ENCODE measurements at regions not wholly inside any gene's neighbourhood (a gene's known extent, or its start where the extent isn't known, plus 50 kb on each side); places are given as distances from the start of the nearest gene placed in this dataset.

GRCh38 chr1:73953586-73953985 lies 244.4 kb downstream of the LRRIQ3 start:
- H3K27me3 ChIP-seq (ENCODE audit: control insufficient read depth, insufficient read depth, low read length): no peaks in the 10 kb centered on the region
- no peak for TF ChIP-seq CTCF (IDR thresholded peaks at IDR 0.05; ENCODE audit: insufficient read depth, low read length, severe bottlenecking)
- FAIRE-seq: no peak
- H3K4me3 ChIP-seq (ENCODE audit: low read depth, low read length): no peak overlapping the region
- H3K36me3 ChIP-seq (ENCODE audit: control insufficient read depth, insufficient read depth, low read length): no peaks in the 10 kb centered on the region
- DNase-seq (ENCODE audit: low read depth): no peak

- FAIRE-seq (no peak), DNase-seq (ENCODE audit: low read depth) (no peak)
- TF ChIP-seq CTCF (IDR thresholded peaks at IDR 0.05; ENCODE audit: insufficient read depth, low read length, severe bottlenecking): no peak
- Histone ChIP-seq H3K4me3 (ENCODE audit: low read depth, low read length) (no peak overlapping the region), H3K27me3 (ENCODE audit: control insufficient read depth, insufficient read depth, low read length) (no peaks in the 10 kb centered on the region), H3K36me3 (ENCODE audit: control insufficient read depth, insufficient read depth, low read length) (no peaks in the 10 kb centered on the region)
Measured at GRCh38 chr1:73953186-73953585, 244.8 kb downstream of the LRRIQ3 start.

GRCh38 chr1:73948055-73948454 lies 249.9 kb downstream of the LRRIQ3 start:
- Histone ChIP-seq H3K27me3 (ENCODE audit: control insufficient read depth, insufficient read depth, low read length) (no peaks in the 10 kb centered on the region), H3K4me3 (ENCODE audit: low read depth, low read length) (no peak overlapping the region), H3K36me3 (ENCODE audit: control insufficient read depth, insufficient read depth, low read length) (no peaks in the 10 kb centered on the region)
- TF ChIP-seq CTCF (IDR thresholded peaks at IDR 0.05; ENCODE audit: insufficient read depth, low read length, severe bottlenecking): no peak
- no peak for DNase-seq (ENCODE audit: low read depth)
- FAIRE-seq: no peak

GRCh38 chr1:73947009-73947408 lies 251.0 kb downstream of the LRRIQ3 start:
- no peak overlapping the region for H3K4me3 ChIP-seq (ENCODE audit: low read depth, low read length)
- no peak for TF ChIP-seq CTCF (IDR thresholded peaks at IDR 0.05; ENCODE audit: insufficient read depth, low read length, severe bottlenecking)
- no peaks in the 10 kb centered on the region for H3K27me3 ChIP-seq (ENCODE audit: control insufficient read depth, insufficient read depth, low read length)
- no peaks in the 10 kb centered on the region for H3K36me3 ChIP-seq (ENCODE audit: control insufficient read depth, insufficient read depth, low read length)
- FAIRE-seq (no peak), DNase-seq (ENCODE audit: low read depth) (no peak)

GRCh38 chr1:73943270-73943669 lies 254.7 kb downstream of the LRRIQ3 start:
- DNase-seq (ENCODE audit: low read depth) (peak; percentile 12), FAIRE-seq (no peak)
- no peaks in the 10 kb centered on the region for H3K27me3 ChIP-seq (ENCODE audit: control insufficient read depth, insufficient read depth, low read length)
- no peak overlapping the region for H3K4me3 ChIP-seq (ENCODE audit: low read depth, low read length)
- H3K36me3 ChIP-seq (ENCODE audit: control insufficient read depth, insufficient read depth, low read length): no peaks in the 10 kb centered on the region
- TF ChIP-seq CTCF (IDR thresholded peaks at IDR 0.05; ENCODE audit: insufficient read depth, low read length, severe bottlenecking): no peak

- no peaks in the 10 kb centered on the region for H3K27me3 ChIP-seq (ENCODE audit: control insufficient read depth, insufficient read depth, low read length)
- no peak overlapping the region for H3K4me3 ChIP-seq (ENCODE audit: low read depth, low read length)
- FAIRE-seq (no peak), DNase-seq (ENCODE audit: low read depth) (no peak)
- no peak for TF ChIP-seq CTCF (IDR thresholded peaks at IDR 0.05; ENCODE audit: insufficient read depth, low read length, severe bottlenecking)
- no peaks in the 10 kb centered on the region for H3K36me3 ChIP-seq (ENCODE audit: control insufficient read depth, insufficient read depth, low read length)
Measured at GRCh38 chr1:73930293-73930692, 267.7 kb downstream of the LRRIQ3 start.
